Memory B cell (primary cell): ENCODE measurements at regions not wholly inside any gene's neighbourhood (a gene's known extent, or its start where the extent isn't known, plus 50 kb on each side); places are given as distances from the start of the nearest gene placed in this dataset.
"Not testable (repeated sequence)": the region's sequence is repeated elsewhere in the genome, so short reads cannot be mapped to it uniquely, and the experiment has no call there.

Experiments
- ATAC-seq: fragments of 150-1000 bp; cut with Tn5 transposase; 2 replicates; pipeline ENCODE4 v1.10.0; 2021; ENCODE audit warnings: low read depth, mild to moderate bottlenecking, moderate library complexity
- DNase-seq, 2 donors: peaks; one replicate each; pipeline ENCODE4 v3.0.0; 2022; ENCODE audit warnings: low spot score in 2 of 2
- H3K27ac Mint-ChIP-seq: one replicate; pipeline ENCODE4 v1.8.0; 2022; ENCODE audit warnings: mild to moderate bottlenecking, moderate library complexity, mixed read lengths
- H3K27me3 Mint-ChIP-seq: one replicate; pipeline ENCODE4 v1.8.0; 2022; ENCODE audit warnings: mixed read lengths
- H3K36me3 Mint-ChIP-seq: one replicate; pipeline ENCODE4 v1.8.0; 2022; ENCODE audit warnings: mild to moderate bottlenecking, mixed read lengths
- H3K4me1 Mint-ChIP-seq: one replicate; pipeline ENCODE4 v1.8.0; 2022; ENCODE audit warnings: mixed read lengths
- H3K4me3 Mint-ChIP-seq: one replicate; pipeline ENCODE4 v1.8.0; 2022; ENCODE audit warnings: mild to moderate bottlenecking, moderate library complexity, mixed read lengths
- H3K9me3 Mint-ChIP-seq: one replicate; pipeline ENCODE4 v1.8.0; 2022; ENCODE audit warnings: mixed read lengths

DNA sequence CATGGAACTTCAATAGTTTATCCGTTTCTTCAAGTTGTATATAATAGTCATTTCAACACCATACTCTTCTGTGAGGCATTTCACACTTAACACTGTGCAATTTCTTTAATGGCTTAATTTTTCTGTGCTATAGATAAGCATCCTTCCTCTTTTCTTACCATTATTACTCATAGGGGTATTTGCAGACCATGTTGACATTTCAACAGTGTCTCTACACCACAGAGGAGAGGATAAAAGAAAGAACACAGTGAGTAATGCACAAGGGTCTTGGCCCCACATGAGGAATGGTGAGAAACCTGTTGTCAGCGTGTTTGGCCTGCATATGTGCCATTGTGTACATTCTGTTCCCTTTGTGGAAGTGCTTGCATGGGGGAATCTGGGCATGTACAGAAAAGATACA is 421.5 kb upstream of the MDGA2 start:
- Mint-ChIP-seq H3K4me3 (no peak overlapping the region), H3K9me3 (peaks cover 3% of the 10 kb centered on the region), H3K4me1 (no peaks in the 10 kb centered on the region), H3K27me3 (no peaks in the 10 kb centered on the region), H3K27ac (no peak overlapping the region), H3K36me3 (no peaks in the 10 kb centered on the region)
- no peak for DNase-seq
- ATAC-seq, result no peak

DNA sequence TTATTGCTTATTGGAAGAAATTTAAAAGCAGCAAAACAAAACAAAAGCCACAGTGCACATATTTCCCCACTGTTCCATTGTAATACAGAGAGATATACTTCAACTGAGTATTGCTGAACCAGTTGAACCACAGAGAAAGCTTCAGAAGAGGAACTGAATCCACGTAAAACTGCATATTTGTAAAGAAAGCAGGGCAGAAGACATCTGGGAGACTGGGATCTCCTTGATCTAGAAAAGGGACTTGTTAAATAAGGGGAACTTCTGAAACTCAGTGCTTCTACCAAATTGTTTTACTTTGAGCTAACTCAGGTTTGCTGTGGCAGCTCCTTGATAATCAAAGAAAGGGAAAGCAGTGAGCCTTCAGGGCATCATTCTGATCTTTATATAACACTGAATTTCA is 411.1 kb upstream of the MDGA2 start:
- H3K36me3 Mint-ChIP-seq, result no peaks in the 10 kb centered on the region
- no peak overlapping the region for H3K4me3 Mint-ChIP-seq
- no peaks in the 10 kb centered on the region for H3K27me3 Mint-ChIP-seq
- no peak for DNase-seq
- H3K27ac Mint-ChIP-seq, result no peak overlapping the region
- no peaks in the 10 kb centered on the region for H3K9me3 Mint-ChIP-seq
- no peaks in the 10 kb centered on the region for H3K4me1 Mint-ChIP-seq
- ATAC-seq, result no peak

- H3K27ac Mint-ChIP-seq, result no peak overlapping the region
- H3K9me3 Mint-ChIP-seq, result peaks cover 7% of the 10 kb centered on the region
- ATAC-seq (no peak), DNase-seq (no peak)
- H3K27me3 Mint-ChIP-seq, result no peaks in the 10 kb centered on the region
- no peaks in the 10 kb centered on the region for H3K36me3 Mint-ChIP-seq
- no peaks in the 10 kb centered on the region for H3K4me1 Mint-ChIP-seq
- H3K4me3 Mint-ChIP-seq, result no peak overlapping the region
These were observed 400.1 kb upstream of the MDGA2 start for GRCh38 chr14:48075487-48075886.

- ATAC-seq (no peak), DNase-seq (no peak)
- H3K4me1 Mint-ChIP-seq, result no peaks in the 10 kb centered on the region
- no peaks in the 10 kb centered on the region for H3K27me3 Mint-ChIP-seq
- H3K4me3 Mint-ChIP-seq, result no peak overlapping the region
- no peak overlapping the region for H3K27ac Mint-ChIP-seq
- H3K36me3 Mint-ChIP-seq, result no peaks in the 10 kb centered on the region
- H3K9me3 Mint-ChIP-seq, result no peaks in the 10 kb centered on the region
These were observed 377.6 kb upstream of the MDGA2 start for GRCh38 chr14:48052973-48053372.

- Mint-ChIP-seq H3K36me3 (no peaks in the 10 kb centered on the region), H3K27ac (no peak overlapping the region), H3K27me3 (no peaks in the 10 kb centered on the region), H3K4me1 (no peaks in the 10 kb centered on the region), H3K4me3 (no peak overlapping the region), H3K9me3 (peaks cover 20% of the 10 kb centered on the region)
- no peak for DNase-seq
- no peak for ATAC-seq
These were observed 360.4 kb upstream of the MDGA2 start for GRCh38 chr14:48035836-48036235.

GRCh38 chr14:48027115-48027514 is 351.7 kb upstream of the MDGA2 start:
- Mint-ChIP-seq H3K4me3 (no peak overlapping the region), H3K4me1 (no peaks in the 10 kb centered on the region), H3K27ac (no peak overlapping the region), H3K27me3 (no peaks in the 10 kb centered on the region), H3K9me3 (peaks cover 6% of the 10 kb centered on the region), H3K36me3 (no peaks in the 10 kb centered on the region)
- ATAC-seq, result no peak
- no peak for DNase-seq

DNA sequence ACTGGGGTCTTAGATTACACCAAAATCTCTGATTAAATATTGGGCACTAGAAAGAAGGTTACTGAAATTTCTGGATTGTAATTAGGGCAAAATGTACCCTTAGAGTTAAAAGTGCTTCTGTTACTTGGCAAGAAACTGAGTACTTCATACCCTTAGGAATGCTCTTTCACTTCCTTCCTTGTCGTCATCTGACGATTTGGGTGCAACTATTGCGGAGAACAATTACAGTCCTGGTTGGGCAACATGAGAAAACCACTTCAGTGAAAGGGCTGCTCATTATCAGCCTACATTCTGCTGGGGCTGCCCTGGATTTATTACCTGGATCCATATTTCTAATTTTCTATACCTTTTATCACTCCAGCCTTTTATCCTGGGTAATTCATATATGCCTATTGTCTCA is 348.5 kb upstream of the MDGA2 start:
- peaks cover 1% of the 10 kb centered on the region for H3K9me3 Mint-ChIP-seq
- no peak overlapping the region for H3K27ac Mint-ChIP-seq
- no peaks in the 10 kb centered on the region for H3K27me3 Mint-ChIP-seq
- no peak for ATAC-seq
- no peak overlapping the region for H3K4me3 Mint-ChIP-seq
- DNase-seq, result no peak
- no peaks in the 10 kb centered on the region for H3K4me1 Mint-ChIP-seq
- no peaks in the 10 kb centered on the region for H3K36me3 Mint-ChIP-seq

GRCh38 chr14:48011484-48011883 is 336.1 kb upstream of the MDGA2 start:
- not testable (repeated sequence) for H3K4me1 Mint-ChIP-seq, H3K9me3 Mint-ChIP-seq, H3K27me3 Mint-ChIP-seq, H3K27ac Mint-ChIP-seq, H3K36me3 Mint-ChIP-seq, ATAC-seq, H3K4me3 Mint-ChIP-seq, DNase-seq

GRCh38 chr14:48008646-48009045 is 333.2 kb upstream of the MDGA2 start:
- Mint-ChIP-seq H3K36me3 (no peaks in the 10 kb centered on the region), H3K4me3 (no peak overlapping the region), H3K27me3 (no peaks in the 10 kb centered on the region), H3K4me1 (no peaks in the 10 kb centered on the region), H3K27ac (no peak overlapping the region), H3K9me3 (no peaks in the 10 kb centered on the region)
- ATAC-seq, result no peak
- DNase-seq, result no peak

DNA sequence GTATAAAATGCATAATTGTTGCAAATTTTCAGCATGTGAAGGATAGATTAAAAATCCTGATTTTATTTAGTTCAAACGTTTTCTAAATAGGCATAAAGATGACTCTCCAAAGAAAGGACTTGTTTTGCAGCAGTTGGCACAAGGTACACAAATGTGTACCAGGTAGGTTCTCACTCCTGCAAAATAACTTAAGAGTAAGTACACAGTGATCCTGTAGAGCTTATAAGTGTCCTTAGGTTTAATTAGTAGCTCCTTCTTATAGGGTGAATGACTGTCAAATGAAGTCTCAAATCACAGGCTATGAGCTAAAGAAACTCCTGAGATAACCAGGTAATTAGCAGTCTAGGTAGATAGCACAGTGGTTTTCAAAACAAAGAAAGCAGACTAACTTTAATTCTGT is 330.6 kb upstream of the MDGA2 start:
- Mint-ChIP-seq H3K4me3 (no peak overlapping the region), H3K27me3 (no peaks in the 10 kb centered on the region), H3K4me1 (no peaks in the 10 kb centered on the region), H3K36me3 (no peaks in the 10 kb centered on the region), H3K27ac (no peak overlapping the region), H3K9me3 (no peaks in the 10 kb centered on the region)
- no peak for DNase-seq
- no peak for ATAC-seq

DNA sequence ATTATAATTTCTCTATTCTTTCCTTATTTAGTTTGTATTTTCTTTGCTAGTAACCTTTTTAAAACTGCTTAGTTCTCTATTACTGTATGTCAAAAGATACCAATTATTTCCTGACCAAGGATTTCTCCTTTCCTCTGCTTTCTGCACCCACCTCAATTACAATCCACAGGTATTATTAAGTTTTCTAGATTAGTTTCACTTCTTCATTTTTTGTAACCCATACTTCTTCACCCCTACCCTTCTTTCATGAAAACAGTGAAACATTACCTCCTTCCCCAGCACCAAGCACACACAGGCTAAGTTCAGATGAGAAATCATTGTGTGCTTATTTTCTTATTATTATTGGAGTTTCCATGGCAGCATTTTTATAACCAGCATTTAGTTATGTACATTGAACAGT is 318.5 kb upstream of the MDGA2 start:
- no peaks in the 10 kb centered on the region for H3K36me3 Mint-ChIP-seq
- H3K4me3 Mint-ChIP-seq, result no peak overlapping the region
- no peak overlapping the region for H3K27ac Mint-ChIP-seq
- H3K27me3 Mint-ChIP-seq, result no peaks in the 10 kb centered on the region
- H3K9me3 Mint-ChIP-seq, result peaks cover 11% of the 10 kb centered on the region
- H3K4me1 Mint-ChIP-seq, result no peaks in the 10 kb centered on the region
- DNase-seq (no peak), ATAC-seq (no peak)

GRCh38 chr14:47988175-47988574 is 312.8 kb upstream of the MDGA2 start:
- Mint-ChIP-seq H3K4me1 (no peaks in the 10 kb centered on the region), H3K36me3 (no peaks in the 10 kb centered on the region), H3K9me3 (peaks cover 2% of the 10 kb centered on the region), H3K27me3 (no peaks in the 10 kb centered on the region), H3K4me3 (no peak overlapping the region), H3K27ac (no peak overlapping the region)
- ATAC-seq (no peak), DNase-seq (no peak)

DNA sequence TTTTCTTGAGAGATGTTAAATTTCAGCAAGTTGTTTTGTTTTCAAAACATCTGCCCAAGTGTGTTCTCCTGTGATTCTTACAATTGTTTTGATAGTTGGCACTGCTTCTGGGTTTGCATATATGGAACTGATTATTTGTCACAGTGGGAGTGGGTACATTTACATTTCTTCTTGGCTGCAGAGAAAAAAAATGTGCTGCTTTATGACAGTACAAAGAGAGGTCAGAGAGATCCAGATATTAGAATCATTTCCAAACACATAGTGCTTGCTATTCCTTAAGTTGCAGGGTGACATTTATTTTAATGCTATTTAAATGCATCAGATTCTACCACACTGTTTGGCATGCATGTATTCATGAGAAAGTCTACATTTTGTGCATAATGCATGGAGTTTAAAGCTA is 303.5 kb upstream of the MDGA2 start:
- H3K4me1 Mint-ChIP-seq, result no peaks in the 10 kb centered on the region
- H3K4me3 Mint-ChIP-seq, result no peak overlapping the region
- ATAC-seq (no peak), DNase-seq (no peak)
- no peaks in the 10 kb centered on the region for H3K27me3 Mint-ChIP-seq
- no peak overlapping the region for H3K27ac Mint-ChIP-seq
- no peaks in the 10 kb centered on the region for H3K9me3 Mint-ChIP-seq
- no peaks in the 10 kb centered on the region for H3K36me3 Mint-ChIP-seq

DNA sequence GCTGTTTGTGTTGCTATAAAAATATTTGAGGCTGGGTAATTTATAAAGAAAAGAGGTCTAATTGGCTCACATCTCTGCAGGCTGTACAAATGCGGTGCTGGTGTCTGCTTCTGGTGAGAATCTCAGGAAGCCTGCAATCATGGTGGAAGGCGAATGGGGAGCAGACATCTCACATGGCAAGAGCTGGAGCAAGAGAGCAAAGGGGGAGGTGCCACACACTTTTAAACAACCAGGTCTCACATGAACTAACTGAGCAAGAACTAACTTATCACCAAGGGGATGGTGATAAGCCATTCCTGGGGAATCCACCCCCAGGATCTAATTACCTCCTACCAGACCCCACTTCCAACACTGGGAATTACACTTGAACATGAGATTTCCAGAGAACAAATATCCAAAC is 300.7 kb upstream of the MDGA2 start:
- DNase-seq (no peak), ATAC-seq (no peak)
- Mint-ChIP-seq H3K36me3 (no peaks in the 10 kb centered on the region), H3K9me3 (no peaks in the 10 kb centered on the region), H3K4me1 (no peaks in the 10 kb centered on the region), H3K27ac (no peak overlapping the region), H3K27me3 (peaks cover 2% of the 10 kb centered on the region), H3K4me3 (no peak overlapping the region)

GRCh38 chr14:47966076-47966810 is 290.8 kb upstream of the MDGA2 start:
- H3K4me3 Mint-ChIP-seq, result no peak overlapping the region

More at GRCh38 chr14:47966076-47966810, 290.8 kb upstream of the MDGA2 start:
- H3K36me3 Mint-ChIP-seq, result no peaks in the 10 kb centered on the region
- DNase-seq (no peak), ATAC-seq (no peak)
- no peaks in the 10 kb centered on the region for H3K27me3 Mint-ChIP-seq
- no peaks in the 10 kb centered on the region for H3K4me1 Mint-ChIP-seq
- H3K27ac Mint-ChIP-seq, result no peak overlapping the region
- H3K9me3 Mint-ChIP-seq, result peaks cover 2% of the 10 kb centered on the region
